SK-N-SH treated with all-trans-retinoic acid at 6 μM for 48 hours (cell line): ENCODE measurements at regions not wholly inside any gene's neighbourhood (a gene's known extent, or its start where the extent isn't known, plus 50 kb on each side); places are given as distances from the start of the nearest gene placed in this dataset.
"Not testable (repeated sequence)": the region's sequence is repeated elsewhere in the genome, so short reads cannot be mapped to it uniquely, and the experiment has no call there.

Experiments
- ATAC-seq: fragments of 200-7000 bp; cut with Tn5 transposase; 3 replicates; pipeline ENCODE4 v1.9.1; 2020; ENCODE audit warnings: mild to moderate bottlenecking, moderate library complexity
- ARNTL ChIP-seq: fragments of 450-650 bp; formaldehyde crosslinking; IDR thresholded peaks from 2 replicates; pipeline ENCODE4 v1.5.0; 2020; ENCODE audit warnings: low read depth, mild to moderate bottlenecking, moderate library complexity, borderline replicate concordance
- BACH2 ChIP-seq: fragments of 250-450 bp; sonication (Bioruptor Pico); IDR thresholded peaks from 2 replicates; pipeline ENCODE4 v1.9.0; 2021; ENCODE audit warnings: mild to moderate bottlenecking, borderline replicate concordance
- CREB5 ChIP-seq: fragments of 250-450 bp; sonication (Bioruptor Pico); IDR thresholded peaks from 2 replicates; pipeline ENCODE4 v1.5.1; 2020; ENCODE audit warnings: low read depth, mild to moderate bottlenecking, moderate library complexity
- CSDC2 ChIP-seq: fragments of 250-450 bp; sonication (Bioruptor Pico); IDR thresholded peaks from 2 replicates; pipeline ENCODE4 v1.5.0; 2020; ENCODE audit warnings: mild to moderate bottlenecking, moderate library complexity
- ESRRG ChIP-seq: fragments of 250-450 bp; sonication (Bioruptor Pico); IDR thresholded peaks from 2 replicates; pipeline ENCODE4 v1.6.1; 2021; ENCODE audit warnings: mild to moderate bottlenecking
- GLIS3 ChIP-seq: fragments of 250-450 bp; sonication (Bioruptor Pico); IDR thresholded peaks from 2 replicates; pipeline ENCODE4 v1.5.0; 2020; ENCODE audit warnings: mild to moderate bottlenecking, moderate library complexity
- OSR1 ChIP-seq: fragments of 250-450 bp; sonication (Bioruptor Pico); IDR thresholded peaks from 2 replicates; pipeline ENCODE4 v1.8.0; 2022; ENCODE audit warnings: moderate library complexity, mild to moderate bottlenecking, inconsistent platforms
- PPARA ChIP-seq: fragments of 250-450 bp; sonication (Bioruptor Pico); IDR thresholded peaks from 2 replicates; pipeline ENCODE4 v1.5.0; 2020; ENCODE audit warnings: mild to moderate bottlenecking, borderline replicate concordance
- SNAI2 ChIP-seq: fragments of 250-450 bp; sonication (Bioruptor Pico); IDR thresholded peaks from 2 replicates; pipeline ENCODE4 v1.5.0; 2020; ENCODE audit warnings: mild to moderate bottlenecking, moderate library complexity
- TCF4 ChIP-seq: fragments of 250-450 bp; sonication (Bioruptor Pico); IDR thresholded peaks from 2 replicates; pipeline ENCODE4 v1.8.0; 2021; ENCODE audit warnings: mild to moderate bottlenecking, moderate library complexity, borderline replicate concordance
- TOX ChIP-seq: fragments of 250-450 bp; sonication (Bioruptor Pico); IDR thresholded peaks from 2 replicates; pipeline ENCODE4 v1.8.0; 2021; ENCODE audit warnings: mild to moderate bottlenecking, moderate library complexity, borderline replicate concordance
- ZC3H10 ChIP-seq: fragments of 250-450 bp; sonication (Bioruptor Pico); IDR thresholded peaks from 2 replicates; pipeline ENCODE4 v1.5.1; 2021; ENCODE audit warnings: mild to moderate bottlenecking, moderate library complexity
- ZFP3 ChIP-seq: fragments of 250-450 bp; sonication (Bioruptor Pico); IDR thresholded peaks from 2 replicates; pipeline ENCODE4 v1.5.0; 2020; ENCODE audit warnings: mild to moderate bottlenecking, moderate library complexity
- ZNF565 ChIP-seq: fragments of 450-650 bp; formaldehyde crosslinking; conservative IDR thresholded peaks from 2 replicates; pipeline ENCODE4 v1.5.0; 2020; ENCODE audit warnings: low read depth, mild to moderate bottlenecking, moderate library complexity
- ZNF70 ChIP-seq: fragments of 450-650 bp; formaldehyde crosslinking; IDR thresholded peaks from 2 replicates; pipeline ENCODE4 v1.5.0; 2020; ENCODE audit warnings: mild to moderate bottlenecking, moderate library complexity
- ZNF8 ChIP-seq: fragments of 450-650 bp; formaldehyde crosslinking; IDR thresholded peaks from 2 replicates; pipeline ENCODE4 v1.5.0; 2020; ENCODE audit warnings: mild to moderate bottlenecking, moderate library complexity
- TF ChIP-seq, protein P1 (sequence below): fragments of 250-450 bp; sonication (Bioruptor Pico); IDR thresholded peaks from 2 replicates; pipeline ENCODE4 v1.5.1; 2021; ENCODE audit warnings: mild to moderate bottlenecking, moderate library complexity
- TF ChIP-seq, protein P2 (sequence below): fragments of 250-450 bp; sonication (Bioruptor Pico); IDR thresholded peaks from 2 replicates; pipeline ENCODE4 v1.8.0; 2021; ENCODE audit warnings: low read depth, mild to moderate bottlenecking, moderate library complexity, borderline replicate concordance
- TF ChIP-seq, protein P3 (sequence below): fragments of 250-450 bp; sonication (Bioruptor Pico); IDR thresholded peaks from 2 replicates; pipeline ENCODE4 v1.5.0; 2020; ENCODE audit warnings: mild to moderate bottlenecking, moderate library complexity

DNA sequence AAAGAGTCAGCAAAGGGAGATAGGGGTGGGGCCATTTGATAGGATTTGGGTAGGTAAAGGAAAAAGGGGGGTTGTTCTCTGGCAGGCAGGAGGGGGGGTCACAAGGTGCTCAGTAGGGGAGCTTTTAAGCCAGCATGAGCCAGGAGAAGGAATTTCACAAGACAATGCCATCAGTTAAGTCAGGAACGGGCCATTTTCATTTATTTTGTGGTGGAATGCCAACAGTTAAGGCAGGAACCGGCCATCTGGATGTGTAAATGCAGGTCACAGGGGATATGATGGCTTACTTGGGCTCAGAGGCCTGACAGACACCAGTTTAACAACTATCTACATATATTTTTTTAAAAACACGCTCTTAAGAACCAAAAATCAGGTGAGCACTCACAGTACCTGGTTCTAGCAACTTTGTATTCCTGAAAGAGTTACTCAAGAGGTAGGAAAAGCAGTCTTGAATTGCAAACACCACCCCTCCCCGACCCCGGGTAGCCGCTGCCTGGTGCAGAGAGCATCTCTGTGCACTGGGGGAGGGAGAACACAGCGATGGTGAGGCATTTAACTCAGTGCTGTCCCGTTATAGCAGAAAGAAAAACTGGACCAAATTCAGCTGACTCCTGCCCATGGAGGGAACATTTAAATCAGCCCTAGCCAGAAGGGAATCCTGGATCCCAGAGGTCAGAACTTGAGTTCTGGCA, 414.5 kb upstream of the KLHL29 start:
- ATAC-seq: no peak
- TF ChIP-seq ZFP3 (CRISPR knock-in tag): no peak
- TF ChIP-seq CREB5 (CRISPR knock-in tag): no peak
- no peak for TF ChIP-seq ZNF565
- TF ChIP-seq, protein P1, sequence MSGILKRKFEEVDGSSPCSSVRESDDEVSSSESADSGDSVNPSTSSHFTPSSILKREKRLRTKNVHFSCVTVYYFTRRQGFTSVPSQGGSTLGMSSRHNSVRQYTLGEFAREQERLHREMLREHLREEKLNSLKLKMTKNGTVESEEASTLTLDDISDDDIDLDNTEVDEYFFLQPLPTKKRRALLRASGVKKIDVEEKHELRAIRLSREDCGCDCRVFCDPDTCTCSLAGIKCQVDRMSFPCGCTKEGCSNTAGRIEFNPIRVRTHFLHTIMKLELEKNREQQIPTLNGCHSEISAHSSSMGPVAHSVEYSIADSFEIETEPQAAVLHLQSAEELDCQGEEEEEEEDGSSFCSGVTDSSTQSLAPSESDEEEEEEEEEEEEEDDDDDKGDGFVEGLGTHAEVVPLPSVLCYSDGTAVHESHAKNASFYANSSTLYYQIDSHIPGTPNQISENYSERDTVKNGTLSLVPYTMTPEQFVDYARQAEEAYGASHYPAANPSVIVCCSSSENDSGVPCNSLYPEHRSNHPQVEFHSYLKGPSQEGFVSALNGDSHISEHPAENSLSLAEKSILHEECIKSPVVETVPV: no peak
- TF ChIP-seq ESRRG (CRISPR knock-in tag): no peak
- no peak for TF ChIP-seq TCF4 (CRISPR knock-in tag)
- TF ChIP-seq, protein P2, sequence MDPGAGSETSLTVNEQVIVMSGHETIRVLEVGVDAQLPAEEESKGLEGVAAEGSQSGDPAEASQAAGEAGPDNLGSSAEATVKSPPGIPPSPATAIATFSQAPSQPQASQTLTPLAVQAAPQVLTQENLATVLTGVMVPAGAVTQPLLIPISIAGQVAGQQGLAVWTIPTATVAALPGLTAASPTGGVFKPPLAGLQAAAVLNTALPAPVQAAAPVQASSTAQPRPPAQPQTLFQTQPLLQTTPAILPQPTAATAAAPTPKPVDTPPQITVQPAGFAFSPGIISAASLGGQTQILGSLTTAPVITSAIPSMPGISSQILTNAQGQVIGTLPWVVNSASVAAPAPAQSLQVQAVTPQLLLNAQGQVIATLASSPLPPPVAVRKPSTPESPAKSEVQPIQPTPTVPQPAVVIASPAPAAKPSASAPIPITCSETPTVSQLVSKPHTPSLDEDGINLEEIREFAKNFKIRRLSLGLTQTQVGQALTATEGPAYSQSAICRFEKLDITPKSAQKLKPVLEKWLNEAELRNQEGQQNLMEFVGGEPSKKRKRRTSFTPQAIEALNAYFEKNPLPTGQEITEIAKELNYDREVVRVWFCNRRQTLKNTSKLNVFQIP (CRISPR knock-in tag): no peak
- no peak for TF ChIP-seq ZC3H10 (CRISPR knock-in tag)
- no peak for TF ChIP-seq TOX
- no peak for TF ChIP-seq GLIS3
- TF ChIP-seq, protein P3, sequence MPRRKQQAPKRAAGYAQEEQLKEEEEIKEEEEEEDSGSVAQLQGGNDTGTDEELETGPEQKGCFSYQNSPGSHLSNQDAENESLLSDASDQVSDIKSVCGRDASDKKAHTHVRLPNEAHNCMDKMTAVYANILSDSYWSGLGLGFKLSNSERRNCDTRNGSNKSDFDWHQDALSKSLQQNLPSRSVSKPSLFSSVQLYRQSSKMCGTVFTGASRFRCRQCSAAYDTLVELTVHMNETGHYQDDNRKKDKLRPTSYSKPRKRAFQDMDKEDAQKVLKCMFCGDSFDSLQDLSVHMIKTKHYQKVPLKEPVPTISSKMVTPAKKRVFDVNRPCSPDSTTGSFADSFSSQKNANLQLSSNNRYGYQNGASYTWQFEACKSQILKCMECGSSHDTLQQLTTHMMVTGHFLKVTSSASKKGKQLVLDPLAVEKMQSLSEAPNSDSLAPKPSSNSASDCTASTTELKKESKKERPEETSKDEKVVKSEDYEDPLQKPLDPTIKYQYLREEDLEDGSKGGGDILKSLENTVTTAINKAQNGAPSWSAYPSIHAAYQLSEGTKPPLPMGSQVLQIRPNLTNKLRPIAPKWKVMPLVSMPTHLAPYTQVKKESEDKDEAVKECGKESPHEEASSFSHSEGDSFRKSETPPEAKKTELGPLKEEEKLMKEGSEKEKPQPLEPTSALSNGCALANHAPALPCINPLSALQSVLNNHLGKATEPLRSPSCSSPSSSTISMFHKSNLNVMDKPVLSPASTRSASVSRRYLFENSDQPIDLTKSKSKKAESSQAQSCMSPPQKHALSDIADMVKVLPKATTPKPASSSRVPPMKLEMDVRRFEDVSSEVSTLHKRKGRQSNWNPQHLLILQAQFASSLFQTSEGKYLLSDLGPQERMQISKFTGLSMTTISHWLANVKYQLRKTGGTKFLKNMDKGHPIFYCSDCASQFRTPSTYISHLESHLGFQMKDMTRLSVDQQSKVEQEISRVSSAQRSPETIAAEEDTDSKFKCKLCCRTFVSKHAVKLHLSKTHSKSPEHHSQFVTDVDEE (CRISPR knock-in tag): no peak
- no peak for TF ChIP-seq SNAI2 (CRISPR knock-in tag)

- ATAC-seq: no peak
- TF ChIP-seq GLIS3 (no peak), TOX (no peak), ESRRG (CRISPR knock-in tag) (no peak), TCF4 (CRISPR knock-in tag) (no peak), ZC3H10 (CRISPR knock-in tag) (no peak), CREB5 (CRISPR knock-in tag) (no peak), CSDC2 (CRISPR knock-in tag) (no peak)
- TF ChIP-seq, protein P1: no peak
Observed at GRCh38 chr2:22970991-22971390, 414.0 kb upstream of the KLHL29 start.

- no peak for ATAC-seq
- TF ChIP-seq ZNF8 (CRISPR knock-in tag): no peak
- TF ChIP-seq ZFP3 (CRISPR knock-in tag): no peak
- TF ChIP-seq CSDC2 (CRISPR knock-in tag): no peak
- TF ChIP-seq OSR1 (CRISPR knock-in tag): no peak
- no peak for TF ChIP-seq BACH2 (CRISPR knock-in tag)
- TF ChIP-seq PPARA (CRISPR knock-in tag): no peak
- TF ChIP-seq SNAI2 (CRISPR knock-in tag): no peak
- no peak for TF ChIP-seq ZNF70
- TF ChIP-seq ARNTL (CRISPR knock-in tag): no peak
- TF ChIP-seq TCF4 (CRISPR knock-in tag): no peak
- TF ChIP-seq, protein P3 (CRISPR knock-in tag): no peak
- TF ChIP-seq, all 23 proteins: peak for 0
Observed at GRCh38 chr2:22981785-22982184, 403.2 kb upstream of the KLHL29 start.

DNA sequence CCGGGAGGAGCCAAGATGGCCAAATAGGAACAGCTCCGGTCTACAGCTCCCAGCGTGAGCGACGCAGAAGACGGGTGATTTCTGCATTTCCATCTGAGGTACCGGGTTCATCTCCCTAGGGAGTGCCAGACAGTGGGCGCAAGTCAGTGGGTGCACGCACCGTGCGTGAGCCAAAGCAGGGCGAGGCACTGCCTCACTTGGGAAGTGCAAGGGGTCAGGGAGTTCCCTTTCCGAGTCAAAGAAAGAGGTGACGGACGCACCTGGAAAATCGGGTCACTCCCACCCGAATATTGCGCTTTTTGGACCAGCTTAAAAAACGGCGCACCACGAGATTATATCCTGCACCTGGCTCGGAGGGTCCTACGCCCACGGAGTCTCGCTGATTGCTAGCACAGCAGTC, 400.8 kb upstream of the KLHL29 start:
- not testable (repeated sequence) for ATAC-seq
